ENCODE measurements at regions not wholly inside any gene's neighbourhood (a gene's known extent, or its start where the extent isn't known, plus 50 kb on each side); places are given as distances from the start of the nearest gene placed in this dataset.
A peak's percentile ranks its signal among the peaks of the same experiment; 100 is the strongest.

DNA sequence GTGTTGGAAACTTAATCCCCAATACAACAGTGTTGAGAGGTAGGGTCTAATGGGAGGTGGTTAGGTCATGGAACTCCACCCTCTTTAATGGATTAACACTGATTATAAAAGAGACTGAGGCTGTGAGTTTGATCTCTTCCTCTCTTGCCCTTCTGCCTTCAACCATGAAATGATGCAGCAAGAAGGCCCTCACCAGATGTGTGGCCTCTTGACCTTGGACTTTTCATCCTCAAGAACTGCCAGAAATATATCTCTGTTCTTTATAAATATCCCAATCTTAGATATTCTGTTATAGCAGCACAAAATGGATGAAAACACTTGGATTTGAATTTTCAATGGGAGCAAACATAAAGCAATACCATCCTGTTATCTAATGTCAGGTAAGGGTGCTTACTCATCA lies 67.6 kb downstream of the NMUR2 start:
- DNase-seq, result no peak

DNA sequence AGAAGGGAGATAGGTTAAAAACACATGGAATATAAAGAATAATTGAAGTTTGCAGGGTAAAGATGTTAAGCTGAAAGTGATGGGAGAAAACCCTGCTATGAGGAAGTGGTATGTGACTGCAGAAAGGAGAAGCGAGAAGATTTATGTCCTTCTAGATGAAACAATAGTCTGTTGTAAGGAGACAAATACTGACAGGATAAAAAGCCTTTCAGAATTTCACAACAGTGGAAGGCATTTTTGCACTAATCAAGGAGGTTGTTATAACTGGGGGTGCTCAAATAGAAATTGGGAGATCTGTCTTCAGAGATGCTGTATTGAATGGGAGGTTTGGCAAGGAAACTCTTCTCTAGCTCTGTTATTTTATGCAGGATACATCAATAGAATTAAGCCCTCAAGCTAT lies 69.6 kb downstream of the NMUR2 start:
- DNase-seq, result no peak

DNA sequence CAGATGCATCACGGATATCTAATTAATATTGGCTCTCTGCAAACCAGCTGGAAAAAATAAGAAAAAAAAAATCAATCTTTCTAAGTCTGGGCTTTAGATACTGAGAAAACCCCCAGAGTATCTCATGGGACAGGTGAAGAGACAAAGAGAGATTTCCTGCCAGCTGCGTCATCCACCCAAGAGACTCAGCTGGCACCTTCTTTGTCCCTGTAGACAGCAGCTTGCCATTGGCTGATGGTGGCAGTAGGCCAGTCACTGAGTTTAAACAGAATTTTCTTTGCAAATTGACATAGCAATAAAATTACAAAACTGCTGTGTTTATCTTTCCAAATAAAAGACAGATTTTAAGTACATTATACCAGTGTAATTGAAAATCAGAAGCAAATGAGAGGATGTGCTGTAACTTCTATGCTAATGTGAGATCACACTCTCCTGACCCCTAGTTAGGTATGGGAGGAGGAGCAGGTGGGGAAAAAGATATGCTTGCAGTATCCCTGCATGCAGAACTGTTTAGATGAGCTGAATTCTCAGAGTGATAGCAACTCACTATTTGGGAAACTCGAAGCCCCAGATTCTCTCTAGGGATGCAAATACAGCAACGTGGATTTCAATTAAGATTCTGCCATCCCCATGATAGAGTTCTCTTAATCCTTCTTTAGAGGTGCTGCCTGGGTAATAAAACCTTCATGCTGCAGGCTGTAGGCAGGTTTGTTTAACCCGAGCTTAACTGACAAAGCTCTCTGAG lies 72.2 kb downstream of the NMUR2 start:
- DNase-seq, result no peak

DNA sequence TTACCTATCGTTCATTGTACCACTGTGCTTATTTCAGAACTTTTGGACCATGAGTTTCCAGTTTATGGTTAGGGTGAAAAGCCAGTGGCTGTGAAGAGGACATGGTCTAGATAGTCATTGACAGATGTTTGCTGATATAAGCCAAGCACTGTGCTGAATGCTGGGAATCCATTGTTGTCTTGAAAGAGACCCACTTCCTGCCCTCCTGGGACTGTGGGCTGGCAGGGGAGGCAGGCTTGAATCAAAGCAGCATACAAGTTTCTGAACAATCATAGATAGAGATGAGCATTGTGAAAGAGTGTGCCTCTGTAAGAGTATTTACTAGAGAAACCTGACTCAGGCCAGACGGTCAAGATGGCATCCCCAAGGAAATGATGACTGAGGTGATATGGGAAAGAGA lies 73.4 kb downstream of the NMUR2 start:
- DNase-seq, result no peak

DNA sequence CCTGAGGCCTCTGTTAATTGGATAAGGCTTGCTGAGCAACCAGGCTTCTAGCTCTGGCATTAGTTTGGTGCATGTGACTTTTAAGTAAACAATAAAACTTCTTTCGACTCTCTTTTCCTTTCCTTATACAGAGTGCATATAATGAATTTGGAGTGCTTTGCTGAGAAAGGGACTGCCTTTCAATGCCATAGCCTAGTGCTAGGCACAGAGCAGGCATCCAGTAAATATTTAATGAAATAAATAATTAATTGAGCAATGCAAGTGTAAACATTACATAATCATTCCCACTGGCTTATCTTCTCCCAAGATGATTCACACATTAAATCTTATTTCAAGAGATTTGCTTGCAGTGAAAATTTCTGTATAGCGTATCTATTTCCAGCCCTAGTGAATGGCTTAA lies 74.1 kb downstream of the NMUR2 start:
- no peak for DNase-seq

DNA sequence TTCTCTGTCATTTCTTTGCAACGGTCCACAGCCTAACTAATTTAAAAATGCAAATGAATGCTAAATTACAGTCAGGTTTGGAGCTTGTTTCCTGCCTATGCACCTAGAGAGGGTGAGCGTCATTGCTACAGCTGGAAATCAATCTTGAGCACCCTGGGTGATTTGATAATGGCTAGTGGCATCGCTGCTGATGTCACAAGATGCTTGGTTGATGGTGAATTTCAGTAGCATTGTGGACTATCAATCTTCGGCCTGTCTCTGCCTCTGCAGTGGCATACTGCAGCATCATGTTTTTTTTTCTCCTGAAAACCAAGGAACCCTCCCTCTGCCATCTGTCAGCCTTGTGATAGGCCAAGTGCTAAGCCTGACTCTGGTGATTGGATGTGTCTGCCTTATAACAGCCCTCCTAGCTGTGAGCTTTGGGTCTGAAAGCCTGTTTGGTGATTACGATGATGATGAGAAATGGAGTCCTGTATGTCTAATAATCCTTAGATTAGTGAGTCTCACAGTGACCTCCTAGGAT lies 75.3 kb downstream of the NMUR2 start:
- DNase-seq, result no peak

DNA sequence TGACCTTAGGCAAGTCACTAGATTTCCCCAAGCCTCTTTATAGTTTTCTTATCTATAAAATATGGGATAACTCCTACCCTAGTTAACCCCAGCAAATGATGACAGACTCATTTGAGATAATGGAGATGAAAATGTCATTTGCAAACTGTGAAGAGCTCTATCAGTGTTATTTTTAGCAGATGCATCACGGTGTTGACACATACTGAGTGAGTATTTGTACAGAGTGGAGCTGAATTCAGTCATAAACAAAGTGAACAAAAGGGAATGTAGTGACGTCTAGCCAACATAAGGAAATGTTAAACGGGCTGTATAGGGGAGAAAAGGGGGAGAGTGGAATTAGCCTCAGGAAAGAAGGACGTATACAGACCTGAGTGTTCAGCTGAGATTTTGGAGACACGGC lies 75.9 kb downstream of the NMUR2 start:
- DNase-seq, result no peak

DNA sequence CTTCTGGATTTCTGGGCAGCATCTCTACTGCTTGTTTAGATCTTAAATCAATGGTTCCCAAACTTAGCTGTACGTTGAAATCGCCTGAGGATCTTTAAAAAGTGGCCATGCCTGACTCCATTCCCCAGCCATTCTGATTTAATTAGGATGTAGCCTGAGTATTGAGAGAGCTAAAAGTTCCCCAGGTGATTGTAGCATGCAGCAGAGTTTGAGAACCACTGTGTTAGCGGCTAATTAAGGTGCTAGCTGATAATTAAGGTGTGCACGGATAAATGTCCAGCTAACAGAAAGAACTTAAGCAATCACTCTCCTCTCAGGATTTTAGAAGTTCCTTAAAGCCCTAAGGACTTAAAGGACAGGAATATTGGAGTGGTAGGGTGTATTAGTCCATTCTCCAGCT lies 89.1 kb downstream of the NMUR2 start:
- DNase-seq, result no peak

DNA sequence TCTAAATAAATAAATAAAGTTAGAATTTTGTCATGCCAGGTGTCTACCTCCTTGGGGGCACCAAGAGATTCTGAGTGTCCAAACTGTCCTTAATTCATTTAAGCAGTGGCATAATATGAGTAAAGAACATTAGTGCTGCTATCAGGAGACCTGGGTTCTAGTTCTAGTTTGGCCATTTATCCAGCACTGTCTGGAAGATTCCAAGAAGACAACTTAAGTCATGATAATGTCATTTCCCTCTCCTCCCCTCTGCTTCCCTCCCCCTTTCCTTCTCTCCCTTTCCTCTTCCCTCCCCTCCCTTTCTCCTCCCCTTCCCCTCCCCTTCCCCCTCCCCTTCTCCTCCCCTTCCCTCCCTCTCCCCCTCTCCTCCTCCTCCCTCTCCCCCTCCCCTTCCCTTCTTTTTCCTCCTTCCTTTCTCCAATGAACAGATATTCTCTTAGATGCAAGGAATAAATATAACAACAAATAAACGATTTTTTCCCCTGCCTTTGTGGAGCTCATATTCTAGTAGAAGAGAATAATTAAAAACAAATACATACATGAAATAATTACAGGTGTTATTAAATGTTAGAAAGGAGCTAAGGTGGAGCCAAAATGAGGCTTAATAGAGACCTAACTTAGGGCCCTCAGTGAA lies 90.8 kb downstream of the NMUR2 start:
- no peak for DNase-seq

DNA sequence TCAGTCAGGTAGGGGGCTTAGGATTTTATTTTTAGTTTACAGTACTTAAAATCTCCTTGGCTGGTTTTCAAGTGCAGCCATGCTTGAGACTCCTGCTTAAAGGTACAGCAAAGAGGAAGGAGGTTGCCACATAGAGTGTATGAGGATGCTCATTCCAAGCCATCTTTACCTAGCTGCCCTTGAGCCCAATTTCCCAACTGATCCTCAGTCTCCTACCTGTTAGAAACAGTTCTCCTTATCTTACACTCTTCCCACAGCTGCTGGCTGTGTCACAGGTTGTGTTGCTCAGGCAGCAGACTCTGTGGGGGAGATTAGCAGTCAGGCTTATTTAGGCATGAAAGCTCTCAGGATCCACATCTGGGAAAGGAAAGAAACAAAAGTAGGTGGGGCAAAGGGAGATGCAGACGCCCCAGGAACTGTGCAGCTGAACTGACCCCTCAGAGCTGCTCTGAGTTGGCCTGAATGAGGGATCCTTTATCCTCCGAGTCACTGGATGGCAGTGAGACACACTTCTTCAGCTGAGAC lies 95.1 kb downstream of the NMUR2 start:
- DNase-seq, result no peak

DNA sequence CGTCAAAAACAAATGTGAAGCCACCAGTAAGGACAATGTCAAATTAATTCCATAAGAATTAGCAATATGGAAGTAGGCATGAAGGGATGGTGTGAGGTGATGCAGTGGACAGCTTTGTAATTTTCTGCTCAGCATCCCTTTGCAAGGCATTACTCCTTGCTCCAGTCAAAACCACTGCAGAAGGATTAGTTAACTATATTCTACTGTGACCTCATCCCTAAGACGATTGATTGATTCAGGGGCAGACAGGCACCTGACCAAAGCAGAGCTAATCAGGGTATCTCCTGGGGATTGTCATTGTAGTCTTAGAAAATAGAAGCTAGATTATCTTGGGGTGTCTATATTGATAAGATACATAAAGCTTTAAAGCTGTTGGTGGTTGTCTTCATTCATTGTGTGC lies 98.7 kb downstream of the NMUR2 start:
- DNase-seq, result no peak

DNA sequence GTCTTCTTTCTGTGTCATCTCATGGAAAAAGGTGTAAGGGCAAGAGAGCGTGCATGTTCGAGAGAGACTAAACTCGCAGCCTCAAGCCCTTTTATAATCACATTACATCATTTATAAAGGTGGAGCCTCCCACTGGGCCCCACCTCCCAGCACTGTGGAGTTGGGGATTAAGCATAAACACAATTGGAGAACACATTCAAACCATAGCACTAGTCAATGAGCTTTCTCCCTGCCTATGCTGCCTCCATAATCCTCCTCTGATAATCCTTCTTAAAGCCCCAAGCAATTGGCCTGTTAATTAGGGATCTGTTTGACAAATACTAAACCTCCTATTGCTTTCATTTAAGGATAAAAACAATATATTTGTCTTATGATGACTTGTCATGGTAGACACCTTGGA lies 99.6 kb downstream of the NMUR2 start:
- DNase-seq, result no peak

DNA sequence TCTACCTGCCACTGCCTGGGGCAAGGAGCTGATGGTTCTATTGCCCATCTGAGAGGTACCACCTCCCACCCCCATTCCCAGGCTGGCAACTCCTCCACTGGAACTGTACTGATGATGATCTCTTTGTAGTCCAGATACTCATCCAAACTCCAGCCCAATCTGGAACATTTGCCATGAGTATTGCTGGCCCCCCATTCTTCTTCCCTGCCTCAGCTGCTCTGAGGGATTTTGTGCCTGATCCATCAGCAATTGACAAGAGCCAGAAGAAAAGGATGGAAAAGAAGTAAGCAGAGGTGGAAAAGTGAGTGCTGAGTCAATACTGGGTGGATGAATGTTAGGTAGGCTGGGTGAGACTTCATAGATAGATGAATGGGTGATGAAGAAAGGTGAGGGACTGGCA lies 101.2 kb downstream of the NMUR2 start:
- no peak for DNase-seq

DNA sequence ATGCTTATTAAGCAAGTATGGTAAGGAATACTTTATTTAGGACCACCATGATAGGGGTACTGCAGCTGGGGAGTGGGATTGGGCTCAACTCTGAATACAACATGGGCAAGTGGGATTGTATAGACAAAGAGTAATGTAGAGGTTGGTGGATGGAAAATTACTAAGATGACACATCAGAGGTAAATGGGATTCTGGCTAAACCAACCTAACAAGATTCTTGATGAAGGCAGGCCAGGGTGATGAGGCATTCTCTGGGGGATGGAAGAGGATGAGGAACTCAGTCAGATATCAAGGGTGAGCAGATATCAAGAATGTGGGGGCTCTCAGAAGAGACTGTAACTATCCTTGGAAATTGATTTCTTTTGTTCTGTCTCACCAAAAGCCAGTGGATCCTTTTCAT lies 107.2 kb downstream of the NMUR2 start:
- no peak for DNase-seq

DNA sequence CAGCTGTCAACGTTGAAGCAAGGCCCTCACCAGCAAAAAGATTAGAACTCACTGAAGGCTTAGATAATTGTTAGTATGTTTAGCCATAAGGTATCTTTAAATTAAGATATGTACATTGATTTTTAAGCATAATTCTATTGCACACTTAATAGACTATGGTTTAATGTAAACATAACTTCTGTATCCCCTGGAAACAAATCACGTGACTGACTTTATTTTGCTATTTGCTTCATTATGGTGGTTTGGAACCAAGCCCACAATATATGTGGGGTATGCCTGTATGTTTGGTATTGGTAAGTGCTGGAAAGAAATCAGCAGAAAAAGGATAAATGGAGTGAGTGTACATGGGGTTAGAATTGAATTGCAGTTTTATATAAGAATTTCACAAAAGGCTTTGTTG lies 111.9 kb downstream of the NMUR2 start:
- DNase-seq, result no peak

DNA sequence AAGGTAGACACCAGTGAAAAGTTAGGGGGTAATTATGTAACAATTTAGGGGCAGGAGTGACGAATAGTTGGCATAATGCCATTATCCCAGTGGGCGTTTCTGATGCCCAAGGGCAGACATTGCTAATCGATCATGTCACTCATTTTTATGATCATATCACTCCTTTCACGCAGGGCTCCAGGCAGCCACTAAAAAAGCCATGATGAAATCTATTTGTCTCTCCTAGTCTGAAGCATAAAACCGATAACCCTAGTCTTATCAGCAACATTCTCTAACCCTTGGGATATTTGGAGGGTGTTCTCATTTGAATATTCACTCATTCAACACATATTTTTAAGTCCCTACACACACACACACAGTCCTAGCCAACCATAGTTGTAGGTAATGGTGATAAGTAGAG lies 114.9 kb downstream of the NMUR2 start:
- no peak for DNase-seq

DNA sequence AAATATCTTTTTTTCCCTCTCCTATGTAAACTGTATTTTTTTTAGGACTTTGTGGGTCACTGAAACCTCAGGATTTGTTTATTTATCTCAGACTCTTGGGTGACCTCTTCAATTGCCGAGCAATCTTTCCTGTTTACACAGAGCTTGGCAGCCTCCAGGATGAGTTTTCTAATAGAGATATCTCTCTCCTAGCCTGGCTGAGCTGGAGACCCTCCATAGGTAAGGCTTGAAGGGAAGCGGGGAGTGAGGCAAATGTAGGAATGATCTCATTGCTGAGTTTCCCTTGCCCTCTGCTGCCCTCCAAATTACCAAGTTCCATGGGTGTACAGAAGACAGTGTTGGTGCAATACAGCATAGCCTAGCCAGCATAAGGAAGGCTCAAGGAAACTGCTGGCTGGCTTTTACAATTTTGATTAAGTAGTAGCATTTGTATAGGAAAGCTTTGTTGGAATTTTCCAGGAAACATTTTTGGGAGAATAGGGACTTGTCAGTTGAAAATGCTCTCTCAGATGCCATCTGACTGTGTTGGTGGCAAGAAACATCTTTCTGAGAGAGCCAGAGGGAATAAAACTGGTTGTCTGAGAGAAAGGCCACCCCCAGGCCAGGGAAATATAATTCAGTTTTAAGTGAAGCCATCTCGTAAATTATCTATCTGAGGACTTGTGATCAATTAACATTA lies 116.0 kb downstream of the NMUR2 start:
- no peak for DNase-seq

DNA sequence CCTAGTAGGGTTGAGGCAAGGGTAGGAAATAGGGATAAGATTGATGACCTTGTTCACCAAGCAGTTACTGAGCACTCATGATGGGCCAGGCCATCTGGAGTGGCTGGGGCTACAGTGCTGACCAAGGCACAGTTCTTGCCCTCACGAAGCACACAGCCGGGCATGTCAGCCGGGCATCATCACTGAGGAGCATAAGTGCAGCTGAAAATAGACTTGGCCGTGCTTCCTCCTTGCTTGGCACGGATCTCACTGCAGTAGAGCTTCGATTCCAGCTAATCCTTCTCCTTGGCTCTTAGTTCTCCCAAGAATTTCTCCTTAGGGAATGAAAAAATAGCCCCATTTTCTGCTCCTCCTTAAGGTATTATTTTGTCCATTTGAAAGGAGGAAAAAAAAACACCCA lies 116.6 kb downstream of the NMUR2 start:
- DNase-seq, result peak; percentile 35

DNA sequence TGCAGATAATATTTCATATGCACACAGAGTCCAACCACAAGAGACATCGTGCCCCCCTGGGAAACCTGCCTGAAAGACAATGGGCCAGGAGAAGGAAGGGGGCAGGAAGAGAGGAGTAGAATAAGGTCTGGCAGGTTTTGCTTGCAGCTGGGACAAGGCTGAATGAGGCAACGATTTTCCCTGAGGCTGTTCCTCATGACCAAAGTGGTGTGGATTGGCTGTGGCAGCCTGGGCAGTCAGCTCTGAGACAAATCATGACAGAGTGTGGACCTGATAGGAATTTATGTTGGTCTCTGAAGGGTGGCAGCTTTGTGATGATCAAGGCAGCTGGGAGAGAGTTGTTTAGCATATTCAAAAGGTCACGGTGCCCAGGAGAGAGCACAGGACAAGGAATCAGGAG lies 119.3 kb downstream of the NMUR2 start:
- DNase-seq, result no peak

DNA sequence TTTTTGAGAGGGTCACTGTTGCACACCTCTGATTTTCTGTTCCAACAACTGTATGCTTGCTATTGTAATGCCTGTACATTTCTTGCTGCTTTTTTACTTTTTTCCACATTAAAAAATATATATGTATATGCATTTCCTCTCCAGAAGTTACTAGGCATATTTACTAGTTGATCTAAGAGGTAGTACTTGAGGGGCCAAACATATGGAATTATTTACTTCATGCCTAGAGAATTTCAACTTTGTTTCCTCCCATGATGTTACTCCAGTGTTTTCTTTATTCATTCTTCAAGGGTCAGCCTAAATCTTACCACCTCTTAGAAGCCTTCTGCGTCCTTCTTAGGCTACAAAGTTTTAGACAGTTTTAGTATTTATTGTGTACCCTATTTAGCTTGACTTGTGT lies 122.7 kb downstream of the NMUR2 start:
- peak; percentile 11 for DNase-seq

DNA sequence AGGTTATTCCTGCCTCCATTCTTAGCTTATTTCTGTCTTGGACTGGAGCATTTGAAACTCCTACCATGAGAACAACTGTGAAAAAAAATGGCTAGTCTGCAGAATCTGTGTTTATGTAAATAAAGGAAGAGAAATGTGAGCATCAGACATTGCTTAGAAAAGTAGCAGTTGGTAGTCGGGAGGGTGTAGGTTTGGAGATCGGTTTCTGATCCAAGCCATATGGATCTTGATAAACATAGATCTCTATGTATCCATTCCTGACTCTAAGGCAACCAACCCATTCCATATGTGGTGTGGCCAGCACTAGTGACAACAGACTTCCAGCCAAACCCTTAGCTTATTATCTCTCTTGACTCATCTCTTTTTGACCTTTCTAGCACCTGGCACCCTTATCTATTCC lies 127.1 kb downstream of the NMUR2 start:
- DNase-seq, result no peak

DNA sequence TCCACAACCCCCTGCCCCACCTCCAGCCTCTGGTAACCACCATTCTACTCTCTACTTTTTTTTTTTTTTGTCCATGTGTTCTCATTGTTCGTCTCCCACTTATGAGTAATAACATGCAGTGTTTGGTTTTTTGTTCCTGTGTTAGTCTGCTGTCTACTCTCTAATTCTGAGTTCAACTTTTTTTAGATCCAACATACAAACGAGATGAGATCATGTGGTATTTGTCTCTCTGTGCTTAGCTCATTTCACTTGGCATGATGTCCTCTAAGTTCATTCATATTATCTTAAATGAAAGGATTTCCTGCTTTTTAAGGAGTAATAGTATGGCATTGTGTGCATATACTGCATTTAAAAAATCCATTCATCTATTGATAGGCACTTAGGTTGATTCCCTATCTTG lies 130.9 kb downstream of the NMUR2 start:
- DNase-seq, result no peak

DNA sequence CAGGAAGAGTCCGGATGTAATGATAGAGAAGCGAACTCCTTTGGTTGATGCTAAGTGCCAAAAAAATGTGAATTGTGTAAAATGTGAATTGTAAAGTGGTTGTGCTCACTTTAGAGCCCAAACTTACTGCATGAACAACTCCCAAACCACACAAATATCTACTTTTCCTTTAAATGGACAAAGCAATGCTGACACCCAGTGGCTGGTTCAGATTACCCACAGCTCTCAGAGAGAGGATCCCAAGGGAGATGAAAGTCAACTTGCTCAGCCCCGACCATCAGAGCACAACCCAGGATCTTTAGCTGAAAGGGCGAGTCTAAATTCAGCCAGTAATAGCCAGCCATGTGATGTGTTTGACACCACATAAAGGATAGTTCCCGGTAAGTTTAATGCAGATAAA lies 133.7 kb downstream of the NMUR2 start:
- no peak for DNase-seq

Data from tongue (tissue), 1 donor.